Smooth muscle cell (in vitro differentiated cells): ENCODE measurements at regions not wholly inside any gene's neighbourhood (a gene's known extent, or its start where the extent isn't known, plus 50 kb on each side); places are given as distances from the start of the nearest gene placed in this dataset.

Experiments
- DNase-seq: peaks from one replicate; lab custom pipeline; 2025; ENCODE audit not compliant: unreplicated experiment; lab: John Stamatoyannopoulos, UW
- H2AFZ ChIP-seq: fragments of 200-600 bp; sonication (generic); 2 replicates; pipeline ENCODE4 v1.6.0; 2016; ENCODE audit warnings: antibody characterized with exemption, low read depth, mild to moderate bottlenecking
- H3F3A ChIP-seq: fragments of 200-600 bp; sonication (generic); 2 replicates; pipeline ENCODE4 v1.6.0; 2017; ENCODE audit warnings: antibody characterized with exemption, low read depth
- H3K27ac ChIP-seq: fragments of 200-600 bp; sonication (generic); 2 replicates; pipeline ENCODE4 v1.5.1; 2016; ENCODE audit warnings: low read depth, mild to moderate bottlenecking
- H3K27me3 ChIP-seq: fragments of 200-600 bp; sonication (generic); 2 replicates; pipeline ENCODE4 v1.6.1; 2016; ENCODE audit warnings: low read depth, mild to moderate bottlenecking
- H3K36me3 ChIP-seq: fragments of 200-600 bp; sonication (generic); 2 replicates; pipeline ENCODE4 v1.5.1; 2016; ENCODE audit warnings: low read depth
- H3K4me1 ChIP-seq: fragments of 200-600 bp; sonication (generic); 2 replicates; pipeline ENCODE4 v1.5.1; 2016; ENCODE audit warnings: low read depth
- H3K4me2 ChIP-seq: fragments of 200-600 bp; sonication (generic); 2 replicates; pipeline ENCODE4 v1.6.0; 2016; ENCODE audit warnings: mild to moderate bottlenecking
- H3K4me3 ChIP-seq: fragments of 200-600 bp; sonication (generic); 2 replicates; pipeline ENCODE4 v1.5.1; 2016; ENCODE audit warnings: mild to moderate bottlenecking
- H3K79me2 ChIP-seq: fragments of 200-600 bp; sonication (generic); 2 replicates; pipeline ENCODE4 v1.6.0; 2016; ENCODE audit warnings: low read depth, mild to moderate bottlenecking
- H3K9ac ChIP-seq: fragments of 200-600 bp; sonication (generic); 2 replicates; pipeline ENCODE4 v1.6.0; 2016; ENCODE audit warnings: low read depth
- H3K9me3 ChIP-seq: fragments of 200-600 bp; sonication (generic); replicated peaks from 2 replicates; pipeline ENCODE4 v1.5.1; 2016; ENCODE audit warnings: low read depth
- H4K20me1 ChIP-seq: fragments of 200-600 bp; sonication (generic); 2 replicates; pipeline ENCODE4 v1.6.0; 2016; ENCODE audit warnings: low read depth
- WGBS: methylation state at CpG from one replicate; pipeline ENCODE4 v1.1.7; 2016; ENCODE audit warnings: low lambda C conversion rate; 5-methylcytosine and 5-hydroxymethylcytosine counted together
- TF ChIP-seq, protein P1 (sequence below): fragments of 200-600 bp; sonication (generic); IDR thresholded peaks from 2 replicates; pipeline ENCODE4 v1.5.1; 2017; ENCODE audit warnings: borderline replicate concordance, mild to moderate bottlenecking, antibody characterized with exemption; ENCODE audit not compliant: insufficient read depth, poor library complexity, severe bottlenecking

DNA sequence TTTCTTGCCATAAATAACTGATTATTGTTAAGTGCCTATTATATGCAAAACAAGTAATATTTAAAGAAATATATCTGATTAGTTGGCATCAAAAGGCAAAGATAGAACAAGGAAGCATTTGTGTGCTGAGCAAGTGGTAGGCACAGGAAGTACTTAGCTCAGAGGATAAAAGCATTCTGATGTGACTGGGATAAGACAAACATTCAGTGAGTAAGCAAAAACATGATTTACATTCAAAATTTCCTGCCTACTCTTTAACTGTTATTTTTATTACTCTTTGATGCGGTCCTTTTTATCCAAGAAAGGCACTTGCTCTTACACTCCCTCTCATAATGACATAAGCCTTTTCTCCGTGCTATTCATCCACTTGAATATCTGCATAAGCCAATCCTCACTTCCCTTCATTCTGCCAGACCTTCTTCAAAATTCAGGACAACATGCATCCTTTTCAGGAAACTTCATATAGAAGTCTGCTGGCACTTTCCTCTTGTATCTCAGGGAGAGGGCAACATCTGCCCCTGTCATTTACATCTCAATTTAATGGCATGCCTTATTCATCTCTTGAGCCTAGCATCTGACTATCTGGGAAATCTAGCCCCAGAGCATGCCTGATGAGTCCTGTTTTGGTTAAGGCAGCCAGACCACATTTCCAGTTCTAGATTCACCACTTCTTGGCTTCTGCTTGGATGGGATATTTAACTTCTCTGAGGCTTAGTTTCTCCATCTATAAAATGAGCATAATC lies 478.2 kb upstream of the ROBO2 start:
- no peaks in the 10 kb centered on the region for H3F3A ChIP-seq
- H3K4me3 ChIP-seq = no peak overlapping the region
- H4K20me1 ChIP-seq = no peaks in the 10 kb centered on the region
- H3K9ac ChIP-seq = no peak overlapping the region
- DNase-seq = no peak
- H2AFZ ChIP-seq = no peak overlapping the region
- WGBS = 20% methylated on average over 2 of the region's 2 CpGs
- H3K79me2 ChIP-seq = no peaks in the 10 kb centered on the region
- H3K4me1 ChIP-seq = no peaks in the 10 kb centered on the region
- H3K4me2 ChIP-seq = peak overlapping the region; percentile 22
- no peaks in the 10 kb centered on the region for H3K36me3 ChIP-seq
- peak overlapping the region; percentile 10 for H3K27ac ChIP-seq
- H3K9me3 ChIP-seq = no peaks in the 10 kb centered on the region
- TF ChIP-seq, protein P1, sequence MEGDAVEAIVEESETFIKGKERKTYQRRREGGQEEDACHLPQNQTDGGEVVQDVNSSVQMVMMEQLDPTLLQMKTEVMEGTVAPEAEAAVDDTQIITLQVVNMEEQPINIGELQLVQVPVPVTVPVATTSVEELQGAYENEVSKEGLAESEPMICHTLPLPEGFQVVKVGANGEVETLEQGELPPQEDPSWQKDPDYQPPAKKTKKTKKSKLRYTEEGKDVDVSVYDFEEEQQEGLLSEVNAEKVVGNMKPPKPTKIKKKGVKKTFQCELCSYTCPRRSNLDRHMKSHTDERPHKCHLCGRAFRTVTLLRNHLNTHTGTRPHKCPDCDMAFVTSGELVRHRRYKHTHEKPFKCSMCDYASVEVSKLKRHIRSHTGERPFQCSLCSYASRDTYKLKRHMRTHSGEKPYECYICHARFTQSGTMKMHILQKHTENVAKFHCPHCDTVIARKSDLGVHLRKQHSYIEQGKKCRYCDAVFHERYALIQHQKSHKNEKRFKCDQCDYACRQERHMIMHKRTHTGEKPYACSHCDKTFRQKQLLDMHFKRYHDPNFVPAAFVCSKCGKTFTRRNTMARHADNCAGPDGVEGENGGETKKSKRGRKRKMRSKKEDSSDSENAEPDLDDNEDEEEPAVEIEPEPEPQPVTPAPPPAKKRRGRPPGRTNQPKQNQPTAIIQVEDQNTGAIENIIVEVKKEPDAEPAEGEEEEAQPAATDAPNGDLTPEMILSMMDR = no peak
- no peaks in the 10 kb centered on the region for H3K27me3 ChIP-seq

- no peaks in the 10 kb centered on the region for H3K27me3 ChIP-seq
- H3K79me2 ChIP-seq = no peaks in the 10 kb centered on the region
- no peaks in the 10 kb centered on the region for H3K4me1 ChIP-seq
- H2AFZ ChIP-seq = no peak overlapping the region
- H3K9me3 ChIP-seq = no peaks in the 10 kb centered on the region
- no peak overlapping the region for H3K4me2 ChIP-seq
- DNase-seq = no peak
- TF ChIP-seq, protein P1 = no peak
- H3K27ac ChIP-seq = no peak overlapping the region
- H3K9ac ChIP-seq = no peak overlapping the region
- no peaks in the 10 kb centered on the region for H3K36me3 ChIP-seq
- WGBS = 94% methylated on average over 5 of the region's 5 CpGs
- H3K4me3 ChIP-seq = no peak overlapping the region
- H4K20me1 ChIP-seq = no peaks in the 10 kb centered on the region
- H3F3A ChIP-seq = no peaks in the 10 kb centered on the region
Observed at GRCh38 chr3:76565496-76566210, 474.2 kb upstream of the ROBO2 start.

- H3K27me3 ChIP-seq = no peaks in the 10 kb centered on the region
- no peak overlapping the region for H3K4me2 ChIP-seq
- DNase-seq = no peak
- H3K27ac ChIP-seq = no peak overlapping the region
- H3K36me3 ChIP-seq = no peaks in the 10 kb centered on the region
- 97% methylated on average over 2 of the region's 2 CpGs for WGBS
- H3K4me3 ChIP-seq = no peak overlapping the region
- H2AFZ ChIP-seq = no peak overlapping the region
- no peak overlapping the region for H3K9ac ChIP-seq
- no peaks in the 10 kb centered on the region for H3F3A ChIP-seq
- TF ChIP-seq, protein P1 = no peak
- H3K4me1 ChIP-seq = no peaks in the 10 kb centered on the region
- H3K9me3 ChIP-seq = no peaks in the 10 kb centered on the region
- H4K20me1 ChIP-seq = no peaks in the 10 kb centered on the region
- H3K79me2 ChIP-seq = no peaks in the 10 kb centered on the region
Observed at GRCh38 chr3:76566211-76566534, 473.7 kb upstream of the ROBO2 start.
